SU-DHL-6 (cell line): ENCODE measurements at regions not wholly inside any gene's neighbourhood (a gene's known extent, or its start where the extent isn't known, plus 50 kb on each side); places are given as distances from the start of the nearest gene placed in this dataset.

Experiments used
- H2AFZ ChIP-seq: fragments of 200-600 bp; sonication (generic); 2 replicates; pipeline ENCODE4 v1.6.1; 2014; ENCODE audit warnings: low read depth, mild to moderate bottlenecking, moderate library complexity, mixed read lengths, antibody characterized with exemption, low read length; ENCODE audit not compliant: severe bottlenecking
- H3F3A ChIP-seq: fragments of 200-600 bp; shearing (Covaris generic); 2 replicates; pipeline ENCODE4 v1.6.0; 2016; ENCODE audit warnings: antibody characterized with exemption, mild to moderate bottlenecking; ENCODE audit not compliant: insufficient read depth
- H3K27ac ChIP-seq: fragments of 200-600 bp; sonication (generic); 2 replicates; pipeline ENCODE4 v1.5.1; 2016; ENCODE audit warnings: low read depth, mild to moderate bottlenecking, low read length, moderate library complexity, mixed read lengths
- H3K27me3 ChIP-seq: fragments of 200-600 bp; sonication (generic), shearing (Covaris generic); 2 replicates; pipeline ENCODE4 v1.6.0; 2014; ENCODE audit warnings: mild to moderate bottlenecking, low read length
- H3K36me3 ChIP-seq: fragments of 200-600 bp; sonication (generic); 2 replicates; pipeline ENCODE4 v1.6.1; 2014; ENCODE audit warnings: mild to moderate bottlenecking, low read length, mixed read lengths
- H3K4me2 ChIP-seq: fragments of 300-600, 200-600 bp; shearing (Covaris generic), sonication (generic); 2 replicates; pipeline ENCODE4 v1.6.0; 2014; ENCODE audit warnings: low read length, low read depth, mild to moderate bottlenecking; ENCODE audit not compliant: poor library complexity, severe bottlenecking
- H3K4me3 ChIP-seq: fragments of 200-600 bp; sonication (generic); 2 replicates; pipeline ENCODE4 v1.5.1; 2014; ENCODE audit warnings: antibody characterized with exemption, low read length, mild to moderate bottlenecking, mixed read lengths; ENCODE audit not compliant: insufficient read depth, poor library complexity, severe bottlenecking
- H3K79me2 ChIP-seq: fragments of 200-600 bp; sonication (generic); 2 replicates; pipeline ENCODE4 v1.6.1; 2014; ENCODE audit warnings: mild to moderate bottlenecking, low read length, moderate library complexity; ENCODE audit not compliant: insufficient read depth
- H3K9ac ChIP-seq: fragments of 200-600 bp; sonication (generic); 2 replicates; pipeline ENCODE4 v1.7.0; 2014; ENCODE audit warnings: mild to moderate bottlenecking, low read length
- H3K9me2 ChIP-seq: fragments of 200-600 bp; sonication (generic); replicated peaks from 2 replicates; pipeline ENCODE4 v1.6.1; 2014; ENCODE audit warnings: low read length; ENCODE audit not compliant: insufficient read depth
- H3K9me3 ChIP-seq: fragments of 200-600 bp; sonication (generic); 2 replicates; pipeline ENCODE4 v1.6.1; 2014; ENCODE audit warnings: low read length, mixed read lengths; ENCODE audit not compliant: insufficient read depth
- H4K20me1 ChIP-seq: fragments of 200-600 bp; sonication (generic); 2 replicates; pipeline ENCODE4 v1.6.1; 2014; ENCODE audit warnings: low read depth, mild to moderate bottlenecking, antibody characterized with exemption, low read length, moderate library complexity, mixed read lengths
- CTCF ChIP-seq: fragments of 200-600 bp; sonication (generic); IDR thresholded peaks from one replicate; pipeline ENCODE4 v1.5.1; 2017; ENCODE audit warnings: antibody characterized with exemption, mild to moderate bottlenecking, low read length, moderate library complexity; ENCODE audit not compliant: insufficient read depth, poor library complexity, severe bottlenecking
- EZH2phosphoT487 ChIP-seq: fragments of 200-600 bp; sonication (generic), shearing (Covaris generic); conservative IDR thresholded peaks from 2 replicates; pipeline ENCODE4 v1.6.1; 2018; ENCODE audit warnings: mild to moderate bottlenecking, antibody characterized with exemption, low read length, moderate library complexity, mixed read lengths

GRCh38 chr2:160977854-160978253 is 182.4 kb upstream of the TANK start:
- no peak for TF ChIP-seq CTCF
- no peak for TF ChIP-seq EZH2phosphoT487
- no peak overlapping the region for H3K4me3 ChIP-seq
- no peaks in the 10 kb centered on the region for H3K27me3 ChIP-seq

DNA sequence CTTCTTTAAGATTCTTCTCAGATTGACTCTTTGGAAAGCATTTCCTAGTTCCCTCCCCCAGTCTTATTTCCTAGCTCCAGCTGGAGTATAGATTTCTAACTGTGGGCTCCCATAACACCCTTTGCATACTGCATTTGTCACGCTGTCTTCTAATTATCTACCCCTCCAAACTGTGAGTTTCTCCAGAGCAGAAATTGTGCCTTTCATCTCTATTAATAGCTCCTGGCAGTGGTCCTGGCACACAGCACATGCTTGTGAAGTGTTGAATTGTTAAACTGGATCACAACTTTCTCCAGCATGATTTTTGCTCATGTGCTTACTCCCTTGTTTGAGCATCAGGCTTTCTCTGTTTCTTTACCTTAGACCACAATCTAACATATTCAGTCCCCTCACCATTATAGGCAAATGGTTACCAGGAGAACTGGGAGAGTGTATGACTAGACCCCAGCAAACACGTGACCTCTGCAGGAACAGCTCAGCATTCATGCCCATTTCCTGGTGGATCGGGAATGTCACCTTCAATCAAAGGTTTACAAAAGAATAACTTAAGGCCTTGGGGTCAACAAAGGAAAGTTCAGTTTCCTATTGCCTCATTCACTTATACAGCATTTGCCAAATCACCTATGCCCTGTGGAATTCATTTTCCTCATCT is 175.7 kb upstream of the TANK start:
- Histone ChIP-seq H3F3A (no peaks in the 10 kb centered on the region), H3K4me2 (no peak overlapping the region), H3K27me3 (no peaks in the 10 kb centered on the region), H4K20me1 (no peaks in the 10 kb centered on the region), H3K9me3 (no peaks in the 10 kb centered on the region), H3K27ac (no peak overlapping the region), H3K4me3 (no peak overlapping the region), H2AFZ (no peak overlapping the region), H3K9me2 (no peaks in the 10 kb centered on the region), H3K9ac (no peak overlapping the region), H3K79me2 (no peaks in the 10 kb centered on the region), H3K36me3 (no peaks in the 10 kb centered on the region)
- TF ChIP-seq CTCF (no peak), EZH2phosphoT487 (no peak)

More at GRCh38 chr2:160977854-160978253, 182.4 kb upstream of the TANK start:
- H3K9me2 ChIP-seq = no peaks in the 10 kb centered on the region
- no peak overlapping the region for H3K9ac ChIP-seq
- H3K36me3 ChIP-seq = no peaks in the 10 kb centered on the region
- no peaks in the 10 kb centered on the region for H3K79me2 ChIP-seq
- H2AFZ ChIP-seq = no peak overlapping the region
- no peaks in the 10 kb centered on the region for H4K20me1 ChIP-seq
- no peak overlapping the region for H3K27ac ChIP-seq
- H3K9me3 ChIP-seq = no peaks in the 10 kb centered on the region
- no peaks in the 10 kb centered on the region for H3F3A ChIP-seq
- no peak overlapping the region for H3K4me2 ChIP-seq

DNA sequence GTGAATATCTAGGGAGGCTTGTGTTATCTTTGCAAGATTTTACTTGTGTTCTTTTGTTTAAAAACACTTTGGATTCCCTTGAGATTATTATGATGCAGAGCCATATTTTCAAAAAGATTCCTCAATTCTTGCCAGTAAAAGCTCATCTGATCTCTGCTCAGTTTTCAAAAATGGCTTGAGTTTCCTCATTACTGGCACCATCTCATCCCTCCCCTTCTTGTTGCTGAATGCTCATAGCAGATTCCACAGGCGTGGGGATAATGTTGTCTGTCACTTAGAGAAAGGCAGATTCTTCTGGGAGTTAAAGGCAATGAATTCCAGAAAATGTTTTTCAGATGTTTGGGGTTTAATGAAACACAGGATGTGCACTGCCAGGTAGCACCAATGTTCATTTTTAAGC is 170.4 kb upstream of the TANK start:
- no peaks in the 10 kb centered on the region for H3K9me3 ChIP-seq
- H3K79me2 ChIP-seq = no peaks in the 10 kb centered on the region
- TF ChIP-seq EZH2phosphoT487 (no peak), CTCF (no peak)
- no peak overlapping the region for H3K27ac ChIP-seq
- H2AFZ ChIP-seq = no peak overlapping the region
- no peak overlapping the region for H3K9ac ChIP-seq
- H3K27me3 ChIP-seq = no peaks in the 10 kb centered on the region
- H4K20me1 ChIP-seq = no peaks in the 10 kb centered on the region
- no peak overlapping the region for H3K4me2 ChIP-seq
- H3K9me2 ChIP-seq = no peaks in the 10 kb centered on the region
- no peaks in the 10 kb centered on the region for H3F3A ChIP-seq
- H3K36me3 ChIP-seq = no peaks in the 10 kb centered on the region
- no peak overlapping the region for H3K4me3 ChIP-seq
